H1 (cell line): ENCODE measurements at regions not wholly inside any gene's neighbourhood (a gene's known extent, or its start where the extent isn't known, plus 50 kb on each side); places are given as distances from the start of the nearest gene placed in this dataset.

Experiments used
- ATF3 ChIP-seq: IDR thresholded peaks from 2 replicates; pipeline ENCODE4 v1.6.1; 2011; ENCODE audit warnings: low read depth, mild to moderate bottlenecking, low read length; ENCODE audit not compliant: insufficient read depth
- CEBPB ChIP-seq: IDR thresholded peaks from 2 replicates; pipeline ENCODE4 v1.6.1; 2012; ENCODE audit warnings: low read depth, low read length
- CTCF ChIP-seq, 3 experiments: IDR thresholded peaks; 1 replicate in 2 of 3; 2 replicates in 1 of 3; pipeline versions ENCODE4 v1.5.1 to v1.6.1; 2011; ENCODE audit warnings: low read length in 3 of 3, mild to moderate bottlenecking in 3 of 3, inconsistent platforms in 2 of 3, low read depth in 1 of 3, moderate library complexity in 1 of 3; ENCODE audit not compliant: insufficient read depth in 1 of 3; ENCODE audit errors: control extremely low read depth in 1 of 3
- EP300 ChIP-seq, 2 experiments: IDR thresholded peaks; 1 replicate in 1 of 2; 2 replicates in 1 of 2; pipeline ENCODE4 v1.6.1; 2011 to 2012; ENCODE audit warnings: low read depth in 2 of 2, low read length in 2 of 2, mild to moderate bottlenecking in 2 of 2, borderline replicate concordance in 1 of 2, inconsistent platforms in 1 of 2, moderate library complexity in 1 of 2
- EZH2 ChIP-seq: fragments of 200-600 bp; sonication (generic); IDR thresholded peaks from 2 replicates; pipeline ENCODE4 v1.7.1; 2012; ENCODE audit warnings: low read depth, mild to moderate bottlenecking, moderate library complexity, low read length, inconsistent platforms; ENCODE audit not compliant: severe bottlenecking
- KDM1A ChIP-seq: fragments of 200-600, 300-600 bp; sonication (generic); IDR thresholded peaks from 2 replicates; pipeline ENCODE4 v1.7.1; 2016; ENCODE audit warnings: mild to moderate bottlenecking, low read length, borderline replicate concordance
- POLR2A ChIP-seq, 2 experiments: IDR thresholded peaks; 1 replicate in 1 of 2; 2 replicates in 1 of 2; pipeline ENCODE4 v1.6.1; 2011; ENCODE audit warnings: low read depth in 2 of 2, low read length in 2 of 2, mild to moderate bottlenecking in 2 of 2; ENCODE audit errors: control extremely low read depth in 1 of 2
- POLR2AphosphoS5 ChIP-seq: IDR thresholded peaks from 2 replicates; pipeline ENCODE4 v1.6.1; 2011; ENCODE audit warnings: low read depth, low read length

DNA sequence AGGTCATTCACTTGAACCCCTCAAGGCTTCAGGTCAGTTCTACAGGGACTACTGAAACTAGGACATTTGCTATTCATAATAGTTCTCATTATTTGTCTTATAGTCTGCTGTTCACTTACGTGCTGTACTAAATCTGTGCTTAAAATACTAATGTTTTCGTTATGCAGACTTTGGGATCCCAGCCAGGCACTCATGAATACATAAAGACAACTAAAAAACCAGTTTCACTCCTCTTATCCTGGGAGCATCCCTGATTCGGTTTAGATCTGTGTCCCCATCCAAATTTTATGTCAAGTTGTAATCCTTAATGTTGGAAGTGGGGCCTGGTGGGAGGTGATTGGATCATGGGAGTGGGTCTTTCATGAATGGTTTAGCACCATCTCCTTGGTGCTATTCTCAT is 1291.8 kb downstream of the CDH11 start:
- TF ChIP-seq KDM1A: no peak
- no peak for TF ChIP-seq POLR2AphosphoS5
- TF ChIP-seq POLR2A (IDR thresholded peaks at IDR 0.05; ENCODE audit: control extremely low read depth in 1 of 2, low read depth in 2 of 2, low read length in 2 of 2): no peak
- TF ChIP-seq CTCF (IDR thresholded peaks at IDR 0.05; ENCODE audit: control extremely low read depth in 1 of 3, insufficient read depth in 1 of 3, low read depth in 1 of 3, low read length in 3 of 3): no peak
- TF ChIP-seq CEBPB: no peak
- TF ChIP-seq EZH2: no peak
- TF ChIP-seq EP300 (IDR thresholded peaks at IDR 0.05; ENCODE audit: borderline replicate concordance in 1 of 2, low read depth in 2 of 2, low read length in 2 of 2): no peak
- no peak for TF ChIP-seq ATF3
